IgD-negative memory B cell (primary cell): ENCODE measurements at regions not wholly inside any gene's neighbourhood (a gene's known extent, or its start where the extent isn't known, plus 50 kb on each side); places are given as distances from the start of the nearest gene placed in this dataset.
A peak's percentile ranks its signal among the peaks of the same experiment; 100 is the strongest.

ENCODE experiments used
- H3K27ac Mint-ChIP-seq, 3 donors: one replicate each; pipeline ENCODE4 v1.8.0; 2020 to 2022; ENCODE audit warnings: mild to moderate bottlenecking in 3 of 3, mixed read lengths in 3 of 3, moderate library complexity in 1 of 3
- H3K27me3 Mint-ChIP-seq: one replicate; pipeline ENCODE4 v1.8.0; 2021; ENCODE audit warnings: mixed read lengths
- H3K36me3 Mint-ChIP-seq: one replicate; pipeline ENCODE4 v1.8.0; 2020; ENCODE audit warnings: mild to moderate bottlenecking, mixed read lengths
- H3K4me1 Mint-ChIP-seq, 3 donors: one replicate each; pipeline ENCODE4 v1.8.0; 2020 to 2022; ENCODE audit warnings: mixed read lengths in 3 of 3, mild to moderate bottlenecking in 1 of 3
- H3K4me3 Mint-ChIP-seq, 4 donors: one replicate each; pipeline ENCODE4 v1.8.0; 2020 to 2022; ENCODE audit warnings: mild to moderate bottlenecking in 4 of 4, mixed read lengths in 4 of 4, moderate library complexity in 3 of 4
- H3K9me3 Mint-ChIP-seq, 3 donors: one replicate each; pipeline ENCODE4 v1.8.0; 2020 to 2021; ENCODE audit warnings: mixed read lengths in 3 of 3, mild to moderate bottlenecking in 1 of 3

DNA sequence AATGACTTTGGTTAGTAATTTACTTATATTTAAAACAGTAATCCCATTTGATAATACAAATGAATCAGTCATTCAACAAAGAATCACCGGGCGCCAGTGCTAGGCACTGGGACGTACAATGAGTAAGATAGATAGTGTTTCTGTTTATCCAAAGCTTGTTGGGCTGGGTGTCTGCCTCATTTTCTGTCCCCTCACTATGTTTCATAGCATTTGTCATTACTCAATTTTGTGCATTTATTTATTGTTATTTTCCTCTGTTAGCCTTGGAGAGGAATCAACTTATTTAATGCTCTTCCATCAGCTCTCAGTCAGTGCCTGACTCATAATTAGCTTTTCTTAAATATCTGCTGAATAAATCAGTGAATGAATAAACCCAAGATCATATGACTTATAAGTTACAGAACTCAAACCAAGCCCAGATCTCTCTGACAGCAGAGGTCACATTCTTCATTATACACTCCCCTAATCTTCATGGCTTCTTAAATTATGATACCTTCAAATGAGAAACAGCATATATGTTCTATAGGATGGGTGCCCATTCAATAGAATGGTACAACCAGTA is 86.2 kb downstream of the TSPAN8 start:
- H3K4me1 Mint-ChIP-seq: no peaks in the 10 kb centered on the region
- H3K36me3 Mint-ChIP-seq: no peaks in the 10 kb centered on the region
- H3K4me3 Mint-ChIP-seq: no peak overlapping the region
- no peaks in the 10 kb centered on the region for H3K27me3 Mint-ChIP-seq
- peaks cover 0 to 4% (median 2%) of the 10 kb centered on the region in 3 donors for H3K9me3 Mint-ChIP-seq
- no peak overlapping the region for H3K27ac Mint-ChIP-seq

DNA sequence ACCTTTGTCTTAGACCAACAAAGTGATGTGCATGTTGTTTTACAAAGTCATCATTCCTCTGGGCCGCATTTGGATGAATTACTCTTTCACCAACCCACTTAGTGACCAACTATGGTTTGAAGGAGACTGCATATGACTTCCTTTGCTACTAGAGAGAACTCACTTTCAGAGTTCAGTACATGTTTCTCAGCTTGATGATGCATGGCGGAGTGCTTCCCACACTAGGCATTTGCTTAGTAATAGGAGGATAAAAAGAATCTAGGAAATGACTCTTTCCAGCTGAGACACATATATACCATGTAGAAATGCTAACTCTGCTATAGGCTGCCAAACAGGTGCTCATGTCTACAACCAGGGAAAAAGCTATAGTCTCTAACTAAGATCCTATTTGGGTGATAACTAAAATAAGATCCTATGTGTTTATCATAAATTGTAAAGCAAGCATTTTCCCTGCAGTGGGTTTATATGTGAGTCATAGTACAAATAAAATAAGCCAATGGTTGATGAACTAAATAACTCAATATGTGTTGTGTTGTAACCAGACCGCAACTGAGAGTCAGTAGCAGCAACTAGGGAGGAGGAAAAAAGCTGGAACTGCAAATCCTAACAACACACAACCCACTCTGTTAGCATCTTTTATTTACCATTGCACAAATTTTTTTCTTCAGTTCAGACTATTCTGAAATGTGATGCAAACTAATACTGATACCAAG is 87.2 kb downstream of the TSPAN8 start:
- Mint-ChIP-seq H3K36me3 (no peaks in the 10 kb centered on the region), H3K4me3 (no peak overlapping the region), H3K27me3 (no peaks in the 10 kb centered on the region), H3K27ac (no peak overlapping the region), H3K4me1 (no peaks in the 10 kb centered on the region), H3K9me3 (peaks cover 2 to 4% (median 2%) of the 10 kb centered on the region in 3 donors)

DNA sequence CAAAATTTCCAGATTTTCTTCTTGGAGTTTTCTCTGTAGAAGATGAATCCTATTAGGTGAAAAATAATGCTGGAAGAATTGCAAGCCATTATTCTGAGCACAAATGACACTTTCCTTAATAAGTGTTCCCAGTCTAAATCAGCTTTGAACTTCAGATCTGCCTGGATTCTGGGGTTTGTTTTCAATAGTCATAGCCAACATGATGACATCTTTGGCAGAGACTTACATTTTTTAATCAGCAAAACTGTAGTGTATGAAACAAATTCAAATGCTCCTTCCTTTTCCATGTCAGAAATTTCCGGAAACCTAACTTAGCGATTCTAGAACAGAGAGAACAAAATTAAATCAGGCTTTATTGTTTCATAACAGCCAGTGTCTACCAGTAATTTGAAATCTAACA is 88.5 kb downstream of the TSPAN8 start:
- H3K4me1 Mint-ChIP-seq: no peaks in the 10 kb centered on the region
- H3K4me3 Mint-ChIP-seq: no peak overlapping the region
- no peak overlapping the region for H3K27ac Mint-ChIP-seq
- peaks cover 0 to 4% (median 2%) of the 10 kb centered on the region in 3 donors for H3K9me3 Mint-ChIP-seq
- no peaks in the 10 kb centered on the region for H3K36me3 Mint-ChIP-seq
- no peaks in the 10 kb centered on the region for H3K27me3 Mint-ChIP-seq

DNA sequence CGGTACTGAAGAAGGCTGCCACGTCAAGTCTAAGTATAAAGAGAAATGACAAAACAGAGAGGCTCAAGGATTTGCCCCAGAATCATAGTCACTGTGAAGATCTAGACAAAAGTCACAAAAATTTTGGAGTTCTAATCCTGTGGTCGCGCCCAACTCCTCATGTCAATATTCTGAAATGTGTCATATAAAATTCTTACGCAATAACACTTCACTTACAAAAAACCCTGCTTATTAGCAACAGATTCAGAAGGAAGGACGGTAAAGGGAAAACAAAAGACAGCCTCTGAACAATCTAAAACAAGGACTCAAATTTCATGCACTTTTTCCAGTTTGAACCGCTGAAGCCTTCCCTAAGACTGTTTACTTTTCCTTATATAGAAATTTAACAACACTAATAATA is 94.7 kb downstream of the TSPAN8 start:
- H3K36me3 Mint-ChIP-seq: no peaks in the 10 kb centered on the region
- no peaks in the 10 kb centered on the region for H3K4me1 Mint-ChIP-seq

DNA sequence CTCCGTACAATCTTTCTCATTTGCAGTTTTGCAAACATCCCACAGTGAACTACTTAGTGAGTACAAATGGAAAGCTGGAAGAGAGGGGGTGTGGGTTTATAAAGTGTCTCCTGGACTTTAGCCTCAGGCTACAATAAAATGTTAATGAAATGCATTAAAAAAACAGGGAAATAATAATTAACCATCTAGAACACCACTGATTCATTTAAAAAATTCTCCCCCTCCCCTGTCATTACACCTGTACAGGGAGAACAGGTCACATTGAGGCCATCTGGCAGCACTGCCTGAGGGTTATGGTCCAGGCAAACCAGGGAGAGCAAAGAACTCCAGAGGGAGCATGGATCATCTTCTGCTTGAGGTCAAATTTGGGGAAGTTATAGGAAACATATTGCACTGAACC is 96.3 kb downstream of the TSPAN8 start:
- no peak overlapping the region for H3K4me3 Mint-ChIP-seq
- no peaks in the 10 kb centered on the region for H3K27me3 Mint-ChIP-seq
- peaks cover 2 to 5% (median 3%) of the 10 kb centered on the region in 3 donors for H3K9me3 Mint-ChIP-seq
- no peaks in the 10 kb centered on the region for H3K36me3 Mint-ChIP-seq
- no peak overlapping the region for H3K27ac Mint-ChIP-seq
- H3K4me1 Mint-ChIP-seq: no peaks in the 10 kb centered on the region

More for the DNA sequence above, 94.7 kb downstream of the TSPAN8 start:
- no peak overlapping the region for H3K4me3 Mint-ChIP-seq
- H3K9me3 Mint-ChIP-seq: peaks cover 2 to 5% (median 3%) of the 10 kb centered on the region in 3 donors
- no peaks in the 10 kb centered on the region for H3K27me3 Mint-ChIP-seq
- H3K27ac Mint-ChIP-seq: no peak overlapping the region

DNA sequence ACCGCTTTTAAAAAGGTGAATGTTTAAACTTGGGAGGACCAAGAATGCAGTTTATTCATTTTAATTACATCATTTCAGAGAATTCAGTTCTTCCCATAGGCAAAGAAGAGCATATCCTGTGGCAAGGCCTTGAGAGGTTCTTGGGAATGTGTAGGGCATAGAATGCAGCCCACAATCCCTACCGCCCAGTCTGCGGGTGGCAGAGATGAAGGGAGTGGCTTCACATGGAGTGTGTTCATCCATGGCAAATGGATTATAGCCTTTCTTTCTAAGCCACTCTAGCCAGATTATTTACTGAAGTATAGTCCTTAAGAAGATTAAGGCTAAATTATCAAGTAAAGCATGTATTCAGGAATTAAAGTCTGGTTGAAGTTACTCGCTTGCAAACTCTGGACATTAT is 97.4 kb downstream of the TSPAN8 start:
- Mint-ChIP-seq H3K4me3 (no peak overlapping the region), H3K36me3 (no peaks in the 10 kb centered on the region), H3K27ac (no peak overlapping the region), H3K27me3 (no peaks in the 10 kb centered on the region), H3K9me3 (peaks cover 0 to 5% (median 3%) of the 10 kb centered on the region in 3 donors), H3K4me1 (no peaks in the 10 kb centered on the region)

DNA sequence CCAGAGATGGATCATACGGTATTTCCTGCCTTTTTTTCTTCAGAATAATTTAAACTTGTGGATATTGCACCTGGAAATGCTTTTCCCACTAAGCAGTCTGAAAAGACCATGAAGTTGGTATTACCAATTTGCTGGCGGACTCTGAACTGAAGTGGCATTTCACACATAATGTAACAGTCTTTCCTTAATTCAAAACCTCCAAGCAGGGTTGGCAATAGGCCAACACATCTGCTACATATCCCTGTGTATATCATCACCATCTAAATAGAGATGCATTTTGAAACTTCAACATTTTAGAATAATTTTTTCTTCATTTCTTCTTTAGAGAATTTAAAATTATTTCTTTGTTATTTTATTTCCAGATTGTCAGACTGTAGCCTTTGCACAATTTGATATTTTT is 100.5 kb downstream of the TSPAN8 start:
- H3K36me3 Mint-ChIP-seq: no peaks in the 10 kb centered on the region
- H3K4me1 Mint-ChIP-seq: no peaks in the 10 kb centered on the region
- H3K4me3 Mint-ChIP-seq: no peak overlapping the region
- no peaks in the 10 kb centered on the region for H3K27me3 Mint-ChIP-seq
- H3K27ac Mint-ChIP-seq: no peak overlapping the region
- peaks cover 0 to 3% (median 3%) of the 10 kb centered on the region in 3 donors for H3K9me3 Mint-ChIP-seq

DNA sequence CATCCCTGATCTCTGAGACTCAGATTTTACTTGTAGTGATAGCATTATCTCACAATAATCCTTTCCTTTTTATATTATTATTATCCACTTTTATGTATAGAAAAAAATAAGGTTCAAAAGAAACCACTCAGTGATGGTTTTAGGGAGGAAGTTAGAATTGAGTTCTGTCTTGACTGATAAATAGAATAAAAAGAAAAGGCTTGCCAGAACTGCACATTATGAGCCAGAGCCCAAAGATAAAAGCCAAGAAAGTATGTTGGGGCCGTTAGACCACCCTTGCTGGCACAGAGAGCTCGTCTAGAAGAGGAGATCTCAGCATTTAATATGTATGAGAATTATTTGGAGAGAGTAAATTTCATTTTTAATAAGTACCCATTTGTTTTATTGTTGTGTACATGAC is 103.2 kb downstream of the TSPAN8 start:
- Mint-ChIP-seq H3K27ac (no peak overlapping the region), H3K9me3 (peaks cover 0 to 1% (median 0%) of the 10 kb centered on the region in 3 donors), H3K36me3 (no peaks in the 10 kb centered on the region), H3K4me3 (no peak overlapping the region), H3K27me3 (no peaks in the 10 kb centered on the region), H3K4me1 (no peaks in the 10 kb centered on the region)

DNA sequence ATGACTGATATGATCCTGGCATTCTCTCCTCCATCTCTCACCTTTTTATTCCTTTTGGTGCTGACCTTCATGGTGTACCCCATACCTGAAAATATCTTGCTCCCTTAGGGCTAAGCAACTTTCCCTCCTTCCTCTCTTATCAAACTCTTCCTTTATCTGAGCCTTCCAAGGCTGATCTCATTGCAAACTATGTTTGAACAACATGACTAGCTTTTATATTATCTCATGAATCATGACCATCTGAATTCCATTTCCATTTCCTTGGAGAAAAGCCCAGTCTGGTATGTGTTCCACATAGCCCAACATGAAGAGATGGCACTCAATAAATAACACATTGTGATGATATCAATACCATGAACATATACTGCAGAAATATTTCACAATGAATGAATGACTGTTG is 111.6 kb downstream of the TSPAN8 start:
- Mint-ChIP-seq H3K4me1 (peaks cover 0 to 1% (median 0%) of the 10 kb centered on the region in 3 donors), H3K4me3 (no peak overlapping the region), H3K36me3 (no peaks in the 10 kb centered on the region), H3K27ac (peak overlapping the region in 1 of 3 donors; percentile 0), H3K9me3 (peaks cover 1 to 4% (median 4%) of the 10 kb centered on the region in 3 donors), H3K27me3 (no peaks in the 10 kb centered on the region)

DNA sequence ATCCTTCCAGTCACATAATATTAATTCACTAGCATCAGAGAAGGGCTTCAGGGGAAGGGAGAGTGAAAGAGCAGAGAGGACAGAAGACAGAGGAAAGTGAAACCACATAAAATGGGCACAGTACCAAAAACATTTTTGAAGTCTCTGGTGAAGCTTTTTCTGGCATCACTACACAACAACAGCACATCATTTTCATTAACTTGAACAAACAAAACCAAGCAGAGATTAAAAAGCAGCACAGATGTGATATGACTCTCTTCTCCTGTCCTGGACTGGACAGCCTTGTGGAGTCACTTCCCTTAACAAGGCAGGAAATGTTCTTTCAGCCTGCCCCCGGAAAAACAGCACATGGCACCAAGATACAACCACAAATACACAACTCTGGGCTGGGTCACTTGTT is 112.0 kb downstream of the TSPAN8 start:
- H3K4me1 Mint-ChIP-seq: peaks cover 0 to 1% (median 0%) of the 10 kb centered on the region in 3 donors
- H3K27ac Mint-ChIP-seq: no peak overlapping the region
- no peaks in the 10 kb centered on the region for H3K27me3 Mint-ChIP-seq
- no peak overlapping the region for H3K4me3 Mint-ChIP-seq
- no peaks in the 10 kb centered on the region for H3K36me3 Mint-ChIP-seq
- H3K9me3 Mint-ChIP-seq: peaks cover 1 to 7% (median 4%) of the 10 kb centered on the region in 3 donors

DNA sequence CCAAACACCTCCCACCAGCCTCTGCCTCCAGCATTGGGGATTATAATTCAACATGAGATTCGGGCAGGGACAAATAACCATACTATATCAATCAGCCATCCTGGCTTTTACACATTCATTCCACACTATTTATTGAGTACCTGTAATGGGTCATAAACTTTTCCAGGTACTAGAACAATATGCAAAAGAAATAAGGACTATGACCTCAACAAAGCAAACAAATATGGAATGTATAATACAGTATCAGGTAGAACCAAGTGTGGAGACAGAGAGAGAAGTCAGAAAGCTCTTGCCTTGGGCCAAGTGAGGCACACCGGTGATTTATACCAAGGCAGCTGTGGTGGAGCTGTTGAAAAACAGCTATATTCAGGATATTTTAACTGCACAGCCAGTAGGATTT is 116.3 kb downstream of the TSPAN8 start:
- Mint-ChIP-seq H3K4me3 (no peak overlapping the region), H3K36me3 (no peaks in the 10 kb centered on the region), H3K27me3 (no peaks in the 10 kb centered on the region), H3K27ac (no peak overlapping the region), H3K9me3 (peaks cover 0 to 3% (median 3%) of the 10 kb centered on the region in 3 donors), H3K4me1 (peaks cover 0 to 1% (median 0%) of the 10 kb centered on the region in 3 donors)

DNA sequence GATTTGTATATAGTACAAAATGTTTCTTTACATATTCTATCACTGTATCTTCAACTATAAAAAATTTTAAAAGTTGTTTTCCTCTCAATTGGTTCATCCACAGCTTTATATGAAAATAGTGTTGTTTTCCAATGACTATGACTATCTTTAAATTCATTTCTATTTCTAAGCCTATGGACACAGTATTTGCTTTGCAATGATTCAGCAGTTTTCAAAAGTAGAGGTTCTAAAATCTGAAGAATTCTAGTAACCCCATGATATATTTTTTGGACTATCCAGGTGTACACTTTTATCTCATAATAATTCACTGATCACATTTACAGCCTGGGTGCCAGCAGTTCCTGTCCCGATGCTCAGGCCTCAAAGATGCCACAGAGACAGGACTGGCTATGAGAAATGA is 118.4 kb upstream of the PTPRR start:
- Mint-ChIP-seq H3K36me3 (no peaks in the 10 kb centered on the region), H3K4me1 (no peaks in the 10 kb centered on the region), H3K27ac (no peak overlapping the region), H3K4me3 (no peak overlapping the region), H3K27me3 (no peaks in the 10 kb centered on the region), H3K9me3 (peaks cover 0 to 3% (median 0%) of the 10 kb centered on the region in 3 donors)

DNA sequence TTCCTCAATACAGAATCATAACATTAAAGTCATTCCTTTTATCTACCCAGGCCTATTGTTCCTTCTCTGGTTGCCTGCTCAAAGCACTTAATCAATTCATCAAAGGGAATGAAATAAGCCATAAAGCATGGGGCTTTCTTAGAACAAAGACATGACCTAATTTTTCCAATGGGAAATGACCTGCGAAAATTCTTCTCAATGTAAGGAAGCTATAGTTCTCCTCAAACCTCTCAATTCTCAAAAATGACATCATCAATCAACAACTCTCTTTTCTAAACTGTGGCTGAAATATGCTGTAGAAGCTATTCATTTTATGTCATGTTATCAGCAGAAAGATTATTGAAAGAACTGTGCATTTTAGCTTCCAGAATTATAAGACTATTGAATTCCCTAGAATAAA is 116.0 kb upstream of the PTPRR start:
- Mint-ChIP-seq H3K36me3 (no peaks in the 10 kb centered on the region), H3K27me3 (no peaks in the 10 kb centered on the region), H3K27ac (no peak overlapping the region), H3K9me3 (peaks cover 0 to 3% (median 0%) of the 10 kb centered on the region in 3 donors), H3K4me3 (no peak overlapping the region), H3K4me1 (no peaks in the 10 kb centered on the region)

DNA sequence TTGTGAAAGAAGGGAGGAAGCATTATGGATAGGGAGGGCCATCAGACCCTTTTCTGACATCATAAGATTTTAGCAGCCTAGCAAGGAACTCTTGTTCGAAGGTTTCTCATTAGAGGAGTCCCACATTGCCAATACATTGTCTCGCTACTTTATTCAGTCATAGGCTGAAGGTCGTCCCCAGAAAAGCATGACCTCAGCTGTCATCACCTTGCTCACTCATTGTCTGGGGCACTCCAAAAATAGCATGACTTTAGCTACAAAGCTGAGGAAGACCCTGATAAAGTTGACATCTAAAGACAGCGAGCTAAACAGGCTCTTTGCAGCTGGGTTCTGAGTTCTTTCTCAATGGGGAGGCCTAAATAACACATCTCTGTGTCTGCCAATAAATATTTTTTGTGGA is 112.4 kb upstream of the PTPRR start:
- Mint-ChIP-seq H3K27ac (no peak overlapping the region), H3K9me3 (no peaks in the 10 kb centered on the region), H3K4me1 (no peaks in the 10 kb centered on the region), H3K4me3 (no peak overlapping the region), H3K36me3 (no peaks in the 10 kb centered on the region), H3K27me3 (no peaks in the 10 kb centered on the region)

DNA sequence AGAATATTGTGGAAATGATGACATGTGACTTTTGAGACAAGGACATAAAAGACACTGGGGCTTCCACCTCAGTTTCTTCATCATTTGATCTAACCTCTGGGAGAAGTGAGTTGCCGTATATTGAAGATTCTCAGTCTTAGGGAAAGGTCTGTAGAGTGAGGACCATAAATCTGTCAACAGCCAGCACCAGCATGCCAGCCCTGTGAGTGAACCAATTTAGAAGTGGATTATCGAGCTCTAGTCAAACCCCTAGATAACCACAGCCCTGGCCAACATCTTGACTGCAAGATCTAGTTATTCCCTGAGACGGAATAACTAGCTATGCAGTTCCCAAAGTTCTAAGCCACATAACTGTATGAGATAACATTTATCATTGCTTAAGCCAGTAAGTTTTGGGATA is 108.8 kb upstream of the PTPRR start:
- H3K9me3 Mint-ChIP-seq: no peaks in the 10 kb centered on the region
- H3K36me3 Mint-ChIP-seq: no peaks in the 10 kb centered on the region
- H3K4me1 Mint-ChIP-seq: no peaks in the 10 kb centered on the region
- no peaks in the 10 kb centered on the region for H3K27me3 Mint-ChIP-seq
- H3K4me3 Mint-ChIP-seq: no peak overlapping the region
- H3K27ac Mint-ChIP-seq: no peak overlapping the region

DNA sequence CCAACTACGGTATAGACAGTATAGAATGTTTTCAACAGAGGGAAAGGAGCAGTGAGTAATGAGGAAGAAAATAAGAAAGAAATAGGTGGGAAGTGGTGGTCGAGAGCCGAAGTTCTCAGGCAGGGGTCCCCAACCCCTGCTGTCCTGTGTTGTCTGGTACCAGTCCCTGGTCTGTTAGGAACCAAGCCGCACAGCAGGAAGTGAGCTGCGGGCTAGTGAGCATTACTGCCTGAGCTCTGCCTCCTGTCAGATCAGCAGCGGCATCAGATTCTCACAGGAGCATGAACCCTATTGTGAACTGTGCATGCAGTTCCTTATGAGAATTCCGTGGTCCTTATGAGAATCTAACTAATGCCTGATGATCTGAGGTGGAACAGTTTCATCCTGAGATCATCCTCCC is 107.3 kb upstream of the PTPRR start:
- H3K27ac Mint-ChIP-seq: no peak overlapping the region
- no peaks in the 10 kb centered on the region for H3K27me3 Mint-ChIP-seq
- no peaks in the 10 kb centered on the region for H3K4me1 Mint-ChIP-seq

More for the DNA sequence above, 107.3 kb upstream of the PTPRR start:
- H3K4me3 Mint-ChIP-seq: no peak overlapping the region
- H3K36me3 Mint-ChIP-seq: no peaks in the 10 kb centered on the region
- no peaks in the 10 kb centered on the region for H3K9me3 Mint-ChIP-seq
